ENCODE measurements at regions not wholly inside any gene's neighbourhood (a gene's known extent, or its start where the extent isn't known, plus 50 kb on each side); places are given as distances from the start of the nearest gene placed in this dataset.

GRCh38 chr1:68588304-68588703 is 91.4 kb upstream of the DEPDC1 start:
- FAIRE-seq = no peak
- TF ChIP-seq CTCF (IDR thresholded peaks at IDR 0.05; ENCODE audit: insufficient read depth, missing control alignments) = no peak
- no peak for DNase-seq (ENCODE audit: insufficient read length, low spot score)

- FAIRE-seq = no peak
These were observed 93.6 kb upstream of the DEPDC1 start for GRCh38 chr1:68590473-68590872.

GRCh38 chr1:68594851-68595250 is 98.0 kb upstream of the DEPDC1 start:
- TF ChIP-seq CTCF (IDR thresholded peaks at IDR 0.05; ENCODE audit: insufficient read depth, missing control alignments) = no peak
- no peak for DNase-seq (ENCODE audit: insufficient read length, low spot score)
- FAIRE-seq = no peak

More at GRCh38 chr1:68590473-68590872, 93.6 kb upstream of the DEPDC1 start:
- TF ChIP-seq CTCF (IDR thresholded peaks at IDR 0.05; ENCODE audit: insufficient read depth, missing control alignments) = no peak
- DNase-seq (ENCODE audit: insufficient read length, low spot score) = no peak

- peak; percentile 64 for TF ChIP-seq CTCF (IDR thresholded peaks at IDR 0.05; ENCODE audit: insufficient read depth, missing control alignments)
- no peak for DNase-seq (ENCODE audit: insufficient read length, low spot score)
- FAIRE-seq = no peak
These were observed 103.3 kb upstream of the DEPDC1 start for GRCh38 chr1:68600049-68600661.

GRCh38 chr1:68608289-68608688 is 111.4 kb upstream of the DEPDC1 start:
- DNase-seq (ENCODE audit: insufficient read length, low spot score) (no peak), FAIRE-seq (no peak)
- TF ChIP-seq CTCF (IDR thresholded peaks at IDR 0.05; ENCODE audit: insufficient read depth, missing control alignments) = no peak

- no peak for TF ChIP-seq CTCF (IDR thresholded peaks at IDR 0.05; ENCODE audit: insufficient read depth, missing control alignments)
- DNase-seq (ENCODE audit: insufficient read length, low spot score) = no peak
- FAIRE-seq = no peak
These were observed 118.4 kb upstream of the DEPDC1 start for GRCh38 chr1:68615312-68615711.

GRCh38 chr1:68617942-68618341 is 121.1 kb upstream of the DEPDC1 start:
- no peak for TF ChIP-seq CTCF (IDR thresholded peaks at IDR 0.05; ENCODE audit: insufficient read depth, missing control alignments)
- FAIRE-seq (no peak), DNase-seq (ENCODE audit: insufficient read length, low spot score) (no peak)

All from D721Med (cell line).